MM.1S (cell line): ENCODE measurements at regions not wholly inside any gene's neighbourhood (a gene's known extent, or its start where the extent isn't known, plus 50 kb on each side); places are given as distances from the start of the nearest gene placed in this dataset.
"Not testable (repeated sequence)": the region's sequence is repeated elsewhere in the genome, so short reads cannot be mapped to it uniquely, and the experiment has no call there.

Source experiments
- CTCF ChIP-seq: fragments of 300-600 bp; sonication (generic); IDR thresholded peaks from 2 replicates; pipeline ENCODE4 v1.5.1; 2016; ENCODE audit warnings: antibody characterized with exemption, low read length, mixed read lengths
- EZH2 ChIP-seq: fragments of 300-600 bp; sonication (generic); optimal IDR thresholded peaks from 2 replicates; pipeline ENCODE3; 2017; ENCODE audit warnings: low read depth, mild to moderate bottlenecking, antibody characterized with exemption, low read length, mixed read lengths
- EZH2phosphoT487 ChIP-seq: fragments of 300-600 bp; sonication (generic); IDR thresholded peaks from 2 replicates; pipeline ENCODE4 v1.6.1; 2018; ENCODE audit warnings: antibody characterized with exemption, low read length

DNA sequence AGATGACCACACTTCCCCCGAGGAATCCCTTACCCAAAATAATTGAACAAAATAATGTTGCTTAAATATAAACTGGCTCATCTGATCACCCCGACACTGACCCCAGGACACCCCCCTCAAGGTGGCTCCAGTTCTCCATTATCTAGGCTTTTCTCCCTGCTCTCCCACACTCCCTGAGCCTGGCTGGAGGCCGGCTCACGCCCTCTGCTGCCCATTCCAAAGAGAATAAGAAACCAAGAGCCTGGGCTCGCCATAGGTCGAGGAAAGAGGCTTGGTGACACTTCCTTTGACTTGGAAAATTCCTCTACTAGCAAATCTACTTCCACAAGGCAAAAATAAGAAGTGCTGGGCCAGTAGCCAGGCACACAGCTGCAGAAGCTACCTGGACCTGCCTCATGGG is 63.3 kb upstream of the OR4C13 start:
- not testable (repeated sequence) for TF ChIP-seq CTCF, EZH2, EZH2phosphoT487
